H1 (cell line): ENCODE measurements at regions not wholly inside any gene's neighbourhood (a gene's known extent, or its start where the extent isn't known, plus 50 kb on each side); places are given as distances from the start of the nearest gene placed in this dataset.

Experiments
- CTCF ChIA-PET: fragments of 300-600 bp; sonication (Branson Sonifier 250); formaldehyde crosslinking; loops from one replicate; lab custom pipeline; 2021; ENCODE audit not compliant: partially characterized antibody; lab: Charles Lee
- POLR2A ChIA-PET: fragments of 300-600 bp; sonication (Branson Sonifier 250); formaldehyde crosslinking; loops from one replicate; lab custom pipeline; 2021; ENCODE audit warnings: inconsistent platforms; ENCODE audit not compliant: partially characterized antibody; lab: Charles Lee
- DNase-seq, 2 experiments: peaks; one replicate each; pipeline versions ENCODE4 v3.0.0 to v3.0.0-alpha.2; 2010 to 2022; ENCODE audit warnings: low spot score in 2 of 2, low read depth in 1 of 2, mixed read lengths in 1 of 2
- FAIRE-seq: peaks from 2 replicates; lab custom pipeline; 2011; peaks lifted over from hg19 to GRCh38; lab: Jason Lieb, UNC
- H2AFZ ChIP-seq: 2 replicates; pipeline ENCODE4 v1.8.1; 2012; ENCODE audit warnings: low read length, inconsistent platforms
- H2AK5ac ChIP-seq: 2 replicates; pipeline ENCODE4 v1.6.1; 2013; ENCODE audit warnings: low read depth, low read length
- H2BK120ac ChIP-seq: replicated peaks from 2 replicates; pipeline ENCODE3; 2013; ENCODE audit warnings: low read depth, low read length, inconsistent platforms
- H2BK12ac ChIP-seq: 2 replicates; pipeline ENCODE4 v1.6.1; 2013; ENCODE audit warnings: low read depth, low read length
- H2BK15ac ChIP-seq: 2 replicates; pipeline ENCODE4 v1.6.1; 2013; ENCODE audit warnings: low read length
- H2BK20ac ChIP-seq: 2 replicates; pipeline ENCODE4 v1.6.1; 2013; ENCODE audit warnings: low read length
- H2BK5ac ChIP-seq: 2 replicates; pipeline ENCODE4 v1.6.1; 2013; ENCODE audit warnings: low read depth, low read length
- H3K14ac ChIP-seq: 2 replicates; pipeline ENCODE4 v1.6.1; 2013; ENCODE audit warnings: inconsistent platforms; ENCODE audit not compliant: insufficient read length
- H3K18ac ChIP-seq: 2 replicates; pipeline ENCODE4 v1.6.1; 2013; ENCODE audit warnings: low read length; ENCODE audit errors: extremely low read depth
- H3K23ac ChIP-seq: 2 replicates; pipeline ENCODE4 v1.6.1; 2013; ENCODE audit warnings: inconsistent platforms; ENCODE audit not compliant: insufficient read length
- H3K23me2 ChIP-seq: 2 replicates; pipeline ENCODE4 v1.6.1; 2013; ENCODE audit warnings: low read depth, low read length
- H3K27ac ChIP-seq: 2 replicates; pipeline ENCODE4 v1.6.1; 2011; ENCODE audit warnings: low read depth, low read length, inconsistent platforms
- H3K27me3 ChIP-seq, 4 experiments: replicated peaks in 1 of 4; 1 replicate in 1 of 4; 2 replicates in 3 of 4; pipeline versions ENCODE4 v1.6.1 to v1.8.1; 2011 to 2013; ENCODE audit warnings: low read length in 3 of 4, mild to moderate bottlenecking in 3 of 4, inconsistent platforms in 2 of 4, mixed read lengths in 2 of 4, moderate library complexity in 1 of 4; ENCODE audit not compliant: control insufficient read depth in 3 of 4, insufficient read depth in 3 of 4; ENCODE audit errors: extremely low read depth in 1 of 4
- H3K36me3 ChIP-seq, 4 experiments: 2 replicates each; pipeline versions ENCODE4 v1.6.1 to v1.8.1; 2011 to 2013; ENCODE audit warnings: mild to moderate bottlenecking in 4 of 4, low read length in 3 of 4, moderate library complexity in 2 of 4, control low read depth in 1 of 4, inconsistent platforms in 1 of 4; ENCODE audit not compliant: insufficient read depth in 4 of 4, control insufficient read depth in 2 of 4
- H3K4ac ChIP-seq: replicated peaks from 2 replicates; pipeline ENCODE3; 2013; ENCODE audit warnings: low read length, low read depth, mixed read lengths, inconsistent platforms; ENCODE audit not compliant: insufficient read length
- H3K4me1 ChIP-seq, 4 experiments: replicated peaks in 1 of 4; 1 replicate in 1 of 4; 2 replicates in 3 of 4; pipeline versions ENCODE4 v1.6.1 to v1.8.1; 2011 to 2013; ENCODE audit warnings: low read length in 3 of 4, inconsistent platforms in 2 of 4, mixed read lengths in 1 of 4; ENCODE audit not compliant: insufficient read depth in 4 of 4, control insufficient read depth in 3 of 4
- H3K4me2 ChIP-seq, 2 experiments: 2 replicates each; pipeline versions ENCODE4 v1.6.1 to v1.8.1; 2011 to 2013; ENCODE audit warnings: low read depth in 2 of 2, low read length in 2 of 2, control low read depth in 1 of 2, inconsistent platforms in 1 of 2, mild to moderate bottlenecking in 1 of 2; ENCODE audit not compliant: insufficient read depth in 1 of 2
- H3K4me3 ChIP-seq, 4 experiments: fragments of 200-600, 300-600 bp in 1 of 4; sonication (generic), shearing (Covaris generic), sonication (Bioruptor Twin) in 1 of 4; 2 replicates each; pipeline versions ENCODE4 v1.5.1 to v1.8.1; 2011 to 2016; ENCODE audit warnings: low read length in 4 of 4, low read depth in 3 of 4, control low read depth in 2 of 4, inconsistent platforms in 2 of 4, mild to moderate bottlenecking in 2 of 4, mixed read lengths in 1 of 4, moderate library complexity in 1 of 4; ENCODE audit not compliant: insufficient read depth in 2 of 4; ENCODE audit errors: extremely low read depth in 1 of 4
- H3K56ac ChIP-seq: replicated peaks from 2 replicates; pipeline ENCODE3; 2013; ENCODE audit warnings: low read depth, mild to moderate bottlenecking, mixed read lengths, low read length, inconsistent platforms; ENCODE audit not compliant: insufficient read length
- H3K79me1 ChIP-seq: 2 replicates; pipeline ENCODE4 v1.6.1; 2013; ENCODE audit warnings: low read depth, low read length, control low read depth
- H3K79me2 ChIP-seq, 2 experiments: 2 replicates each; pipeline versions ENCODE4 v1.6.1 to v1.8.1; 2012 to 2013; ENCODE audit warnings: low read length in 2 of 2, mild to moderate bottlenecking in 2 of 2, inconsistent platforms in 1 of 2; ENCODE audit not compliant: insufficient read depth in 2 of 2, control insufficient read depth in 1 of 2
- H3K9ac ChIP-seq, 4 experiments: replicated peaks in 1 of 4; 1 replicate in 1 of 4; 2 replicates in 3 of 4; pipeline versions ENCODE4 v1.6.1 to v1.8.1; 2011 to 2013; ENCODE audit warnings: low read depth in 3 of 4, low read length in 3 of 4, control low read depth in 2 of 4, mild to moderate bottlenecking in 2 of 4, moderate library complexity in 2 of 4, inconsistent platforms in 1 of 4; ENCODE audit errors: extremely low read depth in 1 of 4
- H3K9me3 ChIP-seq, 2 experiments: 2 replicates each; pipeline versions ENCODE4 v1.6.1 to v1.8.1; 2012 to 2013; ENCODE audit warnings: mild to moderate bottlenecking in 2 of 2, moderate library complexity in 2 of 2, control low read depth in 1 of 2, inconsistent platforms in 1 of 2, low read depth in 1 of 2, low read length in 1 of 2, mixed read lengths in 1 of 2; ENCODE audit not compliant: insufficient read depth in 2 of 2
- H4K20me1 ChIP-seq, 2 experiments: replicated peaks in 1 of 2; 2 replicates each; pipeline versions ENCODE3 to v1.8.1; 2011 to 2013; ENCODE audit warnings: inconsistent platforms in 2 of 2, low read length in 2 of 2, mild to moderate bottlenecking in 1 of 2; ENCODE audit not compliant: insufficient read depth in 2 of 2, control insufficient read depth in 1 of 2
- H4K5ac ChIP-seq: 2 replicates; pipeline ENCODE4 v1.6.1; 2013; ENCODE audit warnings: low read length, low read depth, mixed read lengths, inconsistent platforms; ENCODE audit not compliant: insufficient read length
- H4K8ac ChIP-seq: 2 replicates; pipeline ENCODE4 v1.8.0; 2013; ENCODE audit warnings: mild to moderate bottlenecking, moderate library complexity, low read length, inconsistent platforms; ENCODE audit not compliant: insufficient read depth; ENCODE audit errors: extremely low read depth
- H4K91ac ChIP-seq: replicated peaks from 2 replicates; pipeline ENCODE3; 2013; ENCODE audit warnings: low read length, mixed read lengths, inconsistent platforms; ENCODE audit not compliant: insufficient read length
- BRCA1 ChIP-seq: IDR thresholded peaks from 2 replicates; pipeline ENCODE4 v1.6.1; 2012; ENCODE audit warnings: low read depth, low read length, improper control_type of control experiment
- CTCF ChIP-seq, 3 experiments: IDR thresholded peaks; 1 replicate in 2 of 3; 2 replicates in 1 of 3; pipeline versions ENCODE4 v1.5.1 to v1.6.1; 2011; ENCODE audit warnings: low read length in 3 of 3, mild to moderate bottlenecking in 3 of 3, inconsistent platforms in 2 of 3, low read depth in 1 of 3, moderate library complexity in 1 of 3; ENCODE audit not compliant: insufficient read depth in 1 of 3; ENCODE audit errors: control extremely low read depth in 1 of 3
- EP300 ChIP-seq, 2 experiments: IDR thresholded peaks; 1 replicate in 1 of 2; 2 replicates in 1 of 2; pipeline ENCODE4 v1.6.1; 2011 to 2012; ENCODE audit warnings: low read depth in 2 of 2, low read length in 2 of 2, mild to moderate bottlenecking in 2 of 2, borderline replicate concordance in 1 of 2, inconsistent platforms in 1 of 2, moderate library complexity in 1 of 2
- JUN ChIP-seq: IDR thresholded peaks from 2 replicates; pipeline ENCODE4 v1.6.1; 2011; ENCODE audit warnings: low read depth, mild to moderate bottlenecking, improper control_type of control experiment, low read length
- MAX ChIP-seq: IDR thresholded peaks from 2 replicates; pipeline ENCODE4 v1.6.1; 2012; ENCODE audit warnings: inconsistent platforms
- NRF1 ChIP-seq: IDR thresholded peaks from 2 replicates; pipeline ENCODE4 v1.6.1; 2011; ENCODE audit warnings: mild to moderate bottlenecking, low read depth, low read length, improper control_type of control experiment
- POU5F1 ChIP-seq: IDR thresholded peaks from 2 replicates; pipeline ENCODE4 v1.6.1; 2011; ENCODE audit warnings: low read depth, mild to moderate bottlenecking, low read length, moderate library complexity
- SP2 ChIP-seq: IDR thresholded peaks from 2 replicates; pipeline ENCODE4 v1.6.1; 2012; ENCODE audit warnings: mild to moderate bottlenecking, low read length, inconsistent platforms
- TAF7 ChIP-seq: optimal IDR thresholded peaks from 2 replicates; pipeline ENCODE3; 2011; ENCODE audit warnings: low read depth, mild to moderate bottlenecking, inconsistent platforms, low read length, moderate library complexity, borderline replicate concordance
- USF2 ChIP-seq: IDR thresholded peaks from 2 replicates; pipeline ENCODE4 v1.6.1; 2011; ENCODE audit warnings: low read length, improper control_type of control experiment
- WGBS, 2 experiments: shearing (Covaris generic) in 1 of 2; methylation state at CpG; one replicate each; pipeline versions ENCODE4 v1.1.6 to v1.1.7; 2013 to 2015; ENCODE audit warnings: low lambda C conversion rate in 2 of 2, mixed read lengths in 2 of 2, inconsistent platforms in 1 of 2, low coverage in 1 of 2, missing lambda C conversion rate in 1 of 2; ENCODE audit not compliant: insufficient replicate concordance in 2 of 2, insufficient coverage in 1 of 2, insufficient read length in 1 of 2; ENCODE audit errors: extremely low coverage in 1 of 2, missing lambda C conversion rate in 1 of 2; 5-methylcytosine and 5-hydroxymethylcytosine counted together

- H4K8ac ChIP-seq, result no peak overlapping the region
- no peaks in the 10 kb centered on the region for H4K20me1 ChIP-seq
- H2BK12ac ChIP-seq, result no peak overlapping the region
- ChIA-PET CTCF (interaction anchor here (0.9 kb wide), 1 partner anchor 9 kb away, joined by 3 read pairs; no protein-coding TSS in a partner anchor), POLR2A (no interaction called here)
- no peaks in the 10 kb centered on the region for H3K9me3 ChIP-seq
- no peaks in the 10 kb centered on the region for H3K79me2 ChIP-seq
- no peak overlapping the region for H2BK15ac ChIP-seq
- TF ChIP-seq NRF1, result no peak
- TF ChIP-seq MAX, result no peak
- TF ChIP-seq CTCF (IDR thresholded peaks at IDR 0.05; ENCODE audit: control extremely low read depth in 1 of 3, insufficient read depth in 1 of 3, low read depth in 1 of 3, low read length in 3 of 3), result no peak
- no peak for TF ChIP-seq TAF7
- TF ChIP-seq USF2, result no peak
- TF ChIP-seq EP300 (IDR thresholded peaks at IDR 0.05; ENCODE audit: borderline replicate concordance in 1 of 2, low read depth in 2 of 2, low read length in 2 of 2), result no peak
- no peak for TF ChIP-seq BRCA1
- no peak for TF ChIP-seq POU5F1
- TF ChIP-seq JUN, result no peak
- TF ChIP-seq SP2, result no peak
- H3K23ac ChIP-seq, result no peak overlapping the region
- WGBS, 2 experiments, result 87% methylated on average over 1 of the region's 1 CpG; no CpG with 5 or more reads in 1 of the 2 experiments
- no peak overlapping the region for H3K18ac ChIP-seq
- H3K79me1 ChIP-seq, result no peaks in the 10 kb centered on the region
- no peak overlapping the region for H3K4ac ChIP-seq
- H2AK5ac ChIP-seq, result no peak overlapping the region
- H3K14ac ChIP-seq, result no peak overlapping the region
- no peak overlapping the region for H2AFZ ChIP-seq
- H3K27ac ChIP-seq, result no peak overlapping the region
- no peak overlapping the region for H2BK5ac ChIP-seq
- no peak overlapping the region for H3K4me2 ChIP-seq
- no peaks in the 10 kb centered on the region; the same call in 1 of the 2 replicates for H3K23me2 ChIP-seq
- no peak for DNase-seq
- H3K9ac ChIP-seq, result no peak overlapping the region
- H2BK20ac ChIP-seq, result no peak overlapping the region
- H3K4me1 ChIP-seq, result no peaks in the 10 kb centered on the region; a peak in 1 of 7 replicates
- H3K4me3 ChIP-seq, result no peak overlapping the region
- no peak overlapping the region for H4K5ac ChIP-seq
- H2BK120ac ChIP-seq, result no peak overlapping the region
- H3K56ac ChIP-seq, result no peak overlapping the region
- no peak for FAIRE-seq
- H4K91ac ChIP-seq, result no peak overlapping the region
- no peaks in the 10 kb centered on the region for H3K27me3 ChIP-seq
- no peaks in the 10 kb centered on the region for H3K36me3 ChIP-seq
Measured at GRCh38 chr12:92439420-92439805, 263.4 kb upstream of the PLEKHG7 start.
